Caco-2 (cell line): ENCODE measurements at regions not wholly inside any gene's neighbourhood (a gene's known extent, or its start where the extent isn't known, plus 50 kb on each side); places are given as distances from the start of the nearest gene placed in this dataset.

Experiments
- BruUV-seq: library from RNA; stranded (reverse); fragments of 400-500 nt; replicated peaks from 2 replicates; lab custom pipeline; 2021; lab: Mats Ljungman, UMichigan
- CTCF ChIA-PET: fragments of 300-600 bp; sonication (Branson Sonifier 250); formaldehyde crosslinking; loops from one replicate; lab custom pipeline; 2022; ENCODE audit warnings: antibody characterized with exemption; lab: Charles Lee
- POLR2A ChIA-PET: fragments of 300-600 bp; sonication (Branson Sonifier 250); formaldehyde crosslinking; loops from one replicate; lab custom pipeline; 2022; ENCODE audit warnings: antibody characterized with exemption; lab: Charles Lee
- DNase-seq, 2 experiments: peaks; one replicate each; pipeline versions ENCODE4 v3.0.0 to v3.0.0-alpha.2; 2020 to 2022
- H3K27me3 ChIP-seq: replicated peaks from 2 replicates; pipeline ENCODE4 v1.6.0; 2011; ENCODE audit warnings: low read length; ENCODE audit not compliant: control insufficient read depth, insufficient read depth
- H3K36me3 ChIP-seq: 2 replicates; pipeline ENCODE4 v1.5.1; 2011; ENCODE audit warnings: low read length; ENCODE audit not compliant: control insufficient read depth, insufficient read depth
- H3K4me1 ChIP-seq: fragments of 250-450 bp; sonication (Bioruptor Pico); 2 replicates; pipeline ENCODE4 v1.5.1; 2020; ENCODE audit warnings: mild to moderate bottlenecking
- H3K4me3 ChIP-seq: 2 replicates; pipeline ENCODE4 v1.5.1; 2011; ENCODE audit warnings: low read depth, mild to moderate bottlenecking, control low read depth, low read length
- H3K9me3 ChIP-seq: fragments of 250-450 bp; sonication (Bioruptor Pico); 2 replicates; pipeline ENCODE4 v1.5.1; 2020; ENCODE audit warnings: mild to moderate bottlenecking, moderate library complexity
- H3K27ac Mint-ChIP-seq: one replicate; pipeline ENCODE4 v1.8.0; 2022; ENCODE audit warnings: mixed read lengths; ENCODE audit not compliant: unreplicated experiment
- H3K27me3 Mint-ChIP-seq: one replicate; pipeline ENCODE4 v1.8.0; 2022; ENCODE audit warnings: mixed read lengths; ENCODE audit not compliant: insufficient read depth, unreplicated experiment
- H3K36me3 Mint-ChIP-seq: one replicate; pipeline ENCODE4 v1.8.0; 2022; ENCODE audit warnings: mild to moderate bottlenecking, mixed read lengths; ENCODE audit not compliant: insufficient read depth, unreplicated experiment
- H3K4me1 Mint-ChIP-seq: one replicate; pipeline ENCODE4 v1.8.0; 2022; ENCODE audit warnings: low read depth, mixed read lengths; ENCODE audit not compliant: unreplicated experiment
- H3K4me3 Mint-ChIP-seq: one replicate; pipeline ENCODE4 v1.8.0; 2022; ENCODE audit warnings: mild to moderate bottlenecking, moderate library complexity, mixed read lengths; ENCODE audit not compliant: unreplicated experiment
- H3K9me3 Mint-ChIP-seq: one replicate; pipeline ENCODE4 v1.8.0; 2022; ENCODE audit warnings: mixed read lengths; ENCODE audit not compliant: unreplicated experiment
- intact Hi-C: fragments of 100-400 bp; cut with micrococcal nuclease; formaldehyde crosslinking; loops from one replicate; pipeline ENCODE4 v1.10.0; 2022; ENCODE audit not compliant: unreplicated experiment
- TF ChIP-seq, protein P1 (sequence below), 2 experiments: fragments of 200-600 bp in 1 of 2; IDR thresholded peaks; 1 replicate in 1 of 2; 2 replicates in 1 of 2; pipeline versions ENCODE4 v1.5.1 to v1.8.0; 2011 to 2022; ENCODE audit warnings: antibody characterized with exemption in 1 of 2, control low read depth in 1 of 2, inconsistent platforms in 1 of 2, low read depth in 1 of 2, low read length in 1 of 2, mild to moderate bottlenecking in 1 of 2, moderate library complexity in 1 of 2; ENCODE audit not compliant: insufficient read depth in 1 of 2, severe bottlenecking in 1 of 2, unreplicated experiment in 1 of 2

DNA sequence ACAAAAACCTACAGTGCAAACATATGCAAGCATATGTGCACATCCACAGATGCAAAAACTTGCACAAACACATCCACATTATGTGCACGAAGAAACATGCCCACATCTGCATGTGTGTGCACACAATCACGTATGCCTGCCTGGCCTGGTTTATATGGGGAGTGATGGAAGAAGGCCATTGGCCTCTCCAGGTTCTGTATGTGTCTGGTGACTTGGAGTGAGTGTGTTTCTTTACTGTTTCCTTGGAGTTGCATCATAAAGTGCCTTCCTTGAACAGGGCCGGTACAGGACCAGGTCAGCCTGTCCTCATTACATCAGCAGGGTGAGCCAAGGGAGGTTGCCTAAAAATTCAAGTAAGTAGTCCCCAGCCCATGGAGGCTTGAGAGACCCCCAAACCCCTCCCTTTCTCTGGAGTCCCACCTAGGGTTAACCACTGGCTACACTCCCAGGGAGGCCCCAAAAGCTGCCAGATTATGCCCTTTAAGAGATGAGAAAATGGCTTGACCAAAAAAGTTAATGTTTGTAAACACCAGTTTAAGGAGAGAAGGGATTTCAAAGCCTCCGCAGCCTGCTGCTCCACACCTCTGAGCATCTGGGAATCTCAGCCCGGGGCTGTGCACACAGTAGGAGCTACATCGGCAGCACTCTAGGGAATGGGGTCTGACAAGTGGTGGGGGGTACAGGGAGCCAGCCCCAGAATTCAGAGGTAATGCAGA is 140.8 kb downstream of the VEGFA start:
- Histone ChIP-seq H3K4me3 (no peak overlapping the region), H3K4me1 (peaks cover 39% of the 10 kb centered on the region), H3K9me3 (no peaks in the 10 kb centered on the region), H3K36me3 (no peaks in the 10 kb centered on the region), H3K27me3 (no peaks in the 10 kb centered on the region)
- peaks cover 22% of the 10 kb centered on the region for H3K4me1 Mint-ChIP-seq
- ChIA-PET CTCF (interaction anchor here (1.1 kb wide), 1 partner anchor 16 kb away, joined by 6 read pairs; no protein-coding TSS in a partner anchor), POLR2A (interaction anchor here (0.6 to 1.7 kb wide), 2 partner anchors 16 to 106 kb away, joined by 4 to 22 read pairs; no protein-coding TSS in a partner anchor)
- TF ChIP-seq, protein P1, sequence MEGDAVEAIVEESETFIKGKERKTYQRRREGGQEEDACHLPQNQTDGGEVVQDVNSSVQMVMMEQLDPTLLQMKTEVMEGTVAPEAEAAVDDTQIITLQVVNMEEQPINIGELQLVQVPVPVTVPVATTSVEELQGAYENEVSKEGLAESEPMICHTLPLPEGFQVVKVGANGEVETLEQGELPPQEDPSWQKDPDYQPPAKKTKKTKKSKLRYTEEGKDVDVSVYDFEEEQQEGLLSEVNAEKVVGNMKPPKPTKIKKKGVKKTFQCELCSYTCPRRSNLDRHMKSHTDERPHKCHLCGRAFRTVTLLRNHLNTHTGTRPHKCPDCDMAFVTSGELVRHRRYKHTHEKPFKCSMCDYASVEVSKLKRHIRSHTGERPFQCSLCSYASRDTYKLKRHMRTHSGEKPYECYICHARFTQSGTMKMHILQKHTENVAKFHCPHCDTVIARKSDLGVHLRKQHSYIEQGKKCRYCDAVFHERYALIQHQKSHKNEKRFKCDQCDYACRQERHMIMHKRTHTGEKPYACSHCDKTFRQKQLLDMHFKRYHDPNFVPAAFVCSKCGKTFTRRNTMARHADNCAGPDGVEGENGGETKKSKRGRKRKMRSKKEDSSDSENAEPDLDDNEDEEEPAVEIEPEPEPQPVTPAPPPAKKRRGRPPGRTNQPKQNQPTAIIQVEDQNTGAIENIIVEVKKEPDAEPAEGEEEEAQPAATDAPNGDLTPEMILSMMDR (IDR thresholded peaks at IDR 0.05; ENCODE audit: insufficient read depth in 1 of 2, low read depth in 1 of 2, low read length in 1 of 2, severe bottlenecking in 1 of 2, unreplicated experiment in 1 of 2) = no peak
- no peaks in the 10 kb centered on the region for H3K27me3 Mint-ChIP-seq
- peak in 1 of 2 experiments; percentile 75 for DNase-seq
- no peaks in the 10 kb centered on the region for H3K9me3 Mint-ChIP-seq
- BruUV-seq = TSS peak; percentile 82
- intact Hi-C loops = loop anchor here (1.0 to 5.0 kb wide), 4 partner anchors 17 to 162 kb away; no protein-coding TSS in a partner anchor
- H3K27ac Mint-ChIP-seq = peak overlapping the region; percentile 94
- H3K36me3 Mint-ChIP-seq = peaks cover 7% of the 10 kb centered on the region
- peak overlapping the region; percentile 18 for H3K4me3 Mint-ChIP-seq

DNA sequence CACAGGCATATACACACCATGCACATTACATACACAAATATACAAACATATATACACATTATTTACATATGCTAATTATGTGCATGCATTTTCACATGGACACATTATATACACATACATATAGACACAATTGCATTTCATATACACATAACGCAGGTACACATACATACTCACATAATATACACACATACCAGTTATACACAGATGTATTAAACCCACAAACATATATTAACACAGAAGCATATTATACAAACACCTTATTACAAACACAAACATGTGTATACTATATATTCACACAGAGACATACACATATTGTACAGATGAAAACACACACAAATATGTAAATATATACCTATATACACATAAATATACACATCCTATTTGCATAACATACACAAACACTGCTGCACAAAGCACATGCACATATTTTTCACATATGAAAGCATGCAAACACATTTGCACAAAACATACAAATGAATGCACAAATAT is 140.2 kb downstream of the VEGFA start:
- ChIA-PET POLR2A (no interaction called here), CTCF (no interaction called here)
- no peak for DNase-seq
- Mint-ChIP-seq H3K27ac (peak overlapping the region; percentile 94), H3K4me3 (peak overlapping the region; percentile 18), H3K9me3 (no peaks in the 10 kb centered on the region), H3K27me3 (no peaks in the 10 kb centered on the region), H3K4me1 (peaks cover 22% of the 10 kb centered on the region), H3K36me3 (peaks cover 7% of the 10 kb centered on the region)
- Histone ChIP-seq H3K4me3 (no peak overlapping the region), H3K27me3 (no peaks in the 10 kb centered on the region), H3K9me3 (no peaks in the 10 kb centered on the region), H3K36me3 (no peaks in the 10 kb centered on the region), H3K4me1 (peaks cover 39% of the 10 kb centered on the region)
- intact Hi-C loops = loop anchor here (1.0 to 5.0 kb wide), 3 partner anchors 17 to 162 kb away; no protein-coding TSS in a partner anchor
- TF ChIP-seq, protein P1 (IDR thresholded peaks at IDR 0.05; ENCODE audit: insufficient read depth in 1 of 2, low read depth in 1 of 2, low read length in 1 of 2, severe bottlenecking in 1 of 2, unreplicated experiment in 1 of 2) = no peak
- BruUV-seq = TSS peak; percentile 90

DNA sequence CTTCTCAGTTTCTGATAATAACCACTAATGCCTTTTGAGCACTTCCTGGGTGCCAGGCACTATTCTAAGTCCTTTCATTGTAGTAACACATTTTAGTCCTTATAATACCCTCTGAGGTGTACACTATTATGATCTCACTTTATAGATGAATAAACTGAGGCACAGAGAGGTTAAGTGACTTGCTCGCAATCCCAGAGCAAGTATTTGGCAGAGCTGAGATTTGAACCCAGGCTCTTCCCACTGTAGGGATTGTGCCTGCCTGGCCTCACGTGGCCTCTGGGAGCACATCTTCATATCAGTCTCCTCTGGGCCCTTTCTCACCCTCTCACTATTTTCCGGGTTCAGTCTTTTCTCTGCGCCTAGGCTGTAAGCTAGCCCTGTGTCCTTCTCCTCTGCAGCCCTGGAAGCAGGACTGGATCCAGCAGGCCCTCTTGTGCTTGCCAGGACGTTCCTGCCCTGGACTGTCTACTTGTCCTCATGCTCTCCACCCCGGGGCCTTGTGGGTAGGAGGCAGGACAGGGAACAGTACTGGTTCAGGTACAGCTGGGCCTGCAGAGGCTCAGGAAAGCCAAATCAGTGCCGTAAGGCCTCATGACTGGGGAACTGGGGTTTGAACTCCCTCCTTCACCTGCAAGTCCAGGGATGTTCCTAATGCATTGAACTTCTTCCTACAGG is 139.6 kb downstream of the VEGFA start:
- Mint-ChIP-seq H3K4me3 (no peak overlapping the region), H3K27me3 (no peaks in the 10 kb centered on the region), H3K4me1 (peaks cover 22% of the 10 kb centered on the region), H3K36me3 (peaks cover 7% of the 10 kb centered on the region), H3K27ac (no peak overlapping the region), H3K9me3 (no peaks in the 10 kb centered on the region)
- no peak overlapping the region for H3K4me3 ChIP-seq
- peaks cover 39% of the 10 kb centered on the region for H3K4me1 ChIP-seq
- intact Hi-C loops = loop anchor here (1.0 to 5.0 kb wide), 3 partner anchors 18 to 163 kb away; no protein-coding TSS in a partner anchor
- DNase-seq = no peak
- H3K9me3 ChIP-seq = no peaks in the 10 kb centered on the region
- H3K27me3 ChIP-seq = no peaks in the 10 kb centered on the region
- ChIA-PET CTCF (interaction anchor here (2.8 kb wide), 1 partner anchor 17 kb away, joined by 16 read pairs; no protein-coding TSS in a partner anchor), POLR2A (no interaction called here)
- TF ChIP-seq, protein P1 (IDR thresholded peaks at IDR 0.05; ENCODE audit: insufficient read depth in 1 of 2, low read depth in 1 of 2, low read length in 1 of 2, severe bottlenecking in 1 of 2, unreplicated experiment in 1 of 2) = no peak
- BruUV-seq = no TSS peak
- H3K36me3 ChIP-seq = no peaks in the 10 kb centered on the region
